ENCODE measurements at regions not wholly inside any gene's neighbourhood (a gene's known extent, or its start where the extent isn't known, plus 50 kb on each side); places are given as distances from the start of the nearest gene placed in this dataset.

DNA sequence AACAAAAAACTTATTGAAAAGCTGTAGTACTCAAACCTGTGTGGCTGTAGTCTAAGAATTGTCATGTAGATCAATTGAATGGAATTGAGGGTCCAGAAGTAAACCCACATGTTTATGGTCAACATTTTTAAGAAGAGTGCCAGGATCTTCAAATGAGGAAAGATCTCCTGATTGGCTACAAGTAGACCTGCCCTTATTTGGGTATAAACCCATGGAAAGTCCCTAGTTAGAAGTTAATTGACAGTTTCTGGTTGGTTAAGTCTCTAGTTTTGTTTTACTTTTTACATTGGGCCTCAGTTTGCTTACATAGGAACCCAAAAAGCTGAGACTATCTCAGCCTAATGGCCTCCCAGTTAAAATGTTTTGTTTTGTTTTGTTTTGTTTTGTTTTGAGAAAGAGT, 91.9 kb upstream of the RESF1 start:
- no peak overlapping the region for H3K4me2 ChIP-seq (ENCODE audit: low read depth, low read length, poor library complexity, severe bottlenecking)
- H2AFZ ChIP-seq (ENCODE audit: low read length) = no peak overlapping the region

DNA sequence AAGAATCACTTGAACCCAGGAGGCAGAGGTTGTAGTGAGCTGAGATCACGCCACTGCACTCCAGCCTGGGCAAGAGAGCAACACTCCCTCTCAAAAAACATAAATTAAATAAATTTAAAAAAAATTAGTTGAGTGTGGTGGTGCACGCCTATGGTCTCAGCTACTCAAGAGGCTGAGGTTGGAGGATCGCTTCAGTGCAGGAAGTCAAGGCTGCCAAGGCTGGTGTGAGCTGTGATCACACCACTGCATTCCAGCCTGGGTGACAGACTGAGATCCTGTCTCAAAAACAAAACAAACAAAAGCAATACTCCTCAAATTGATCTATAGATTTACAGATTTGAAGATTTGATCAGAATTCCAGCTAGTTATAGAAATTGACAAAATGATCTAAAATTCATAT, 92.7 kb upstream of the RESF1 start:
- Histone ChIP-seq H3K79me2 (ENCODE audit: insufficient read depth, low read length) (no peaks in the 10 kb centered on the region), H3K4me1 (ENCODE audit: insufficient read depth, low read length, poor library complexity, severe bottlenecking) (no peaks in the 10 kb centered on the region), H3K9ac (ENCODE audit: low read depth, low read length, poor library complexity, severe bottlenecking) (no peak overlapping the region), H3K36me3 (ENCODE audit: insufficient read depth, low read length) (no peaks in the 10 kb centered on the region), H3F3A (ENCODE audit: low read depth) (no peaks in the 10 kb centered on the region), H3K9me2 (replicated peaks; ENCODE audit: low read depth, low read length) (no peaks in the 10 kb centered on the region), H3K4me3 (ENCODE audit: low read length, poor library complexity, severe bottlenecking) (no peak overlapping the region), H3K9me3 (ENCODE audit: insufficient read depth, low read depth, low read length) (no peaks in the 10 kb centered on the region), H4K20me1 (ENCODE audit: insufficient read depth, low read length, poor library complexity, severe bottlenecking) (no peaks in the 10 kb centered on the region), H3K4me2 (ENCODE audit: low read depth, low read length, poor library complexity, severe bottlenecking) (no peak overlapping the region), H2AFZ (ENCODE audit: low read length) (no peak overlapping the region), H3K27me3 (ENCODE audit: insufficient read depth, low read length, poor library complexity, severe bottlenecking) (no peaks in the 10 kb centered on the region)
- no peak for TF ChIP-seq EZH2phosphoT487 (IDR thresholded peaks at IDR 0.05; ENCODE audit: borderline replicate concordance)
- TF ChIP-seq, protein P1, sequence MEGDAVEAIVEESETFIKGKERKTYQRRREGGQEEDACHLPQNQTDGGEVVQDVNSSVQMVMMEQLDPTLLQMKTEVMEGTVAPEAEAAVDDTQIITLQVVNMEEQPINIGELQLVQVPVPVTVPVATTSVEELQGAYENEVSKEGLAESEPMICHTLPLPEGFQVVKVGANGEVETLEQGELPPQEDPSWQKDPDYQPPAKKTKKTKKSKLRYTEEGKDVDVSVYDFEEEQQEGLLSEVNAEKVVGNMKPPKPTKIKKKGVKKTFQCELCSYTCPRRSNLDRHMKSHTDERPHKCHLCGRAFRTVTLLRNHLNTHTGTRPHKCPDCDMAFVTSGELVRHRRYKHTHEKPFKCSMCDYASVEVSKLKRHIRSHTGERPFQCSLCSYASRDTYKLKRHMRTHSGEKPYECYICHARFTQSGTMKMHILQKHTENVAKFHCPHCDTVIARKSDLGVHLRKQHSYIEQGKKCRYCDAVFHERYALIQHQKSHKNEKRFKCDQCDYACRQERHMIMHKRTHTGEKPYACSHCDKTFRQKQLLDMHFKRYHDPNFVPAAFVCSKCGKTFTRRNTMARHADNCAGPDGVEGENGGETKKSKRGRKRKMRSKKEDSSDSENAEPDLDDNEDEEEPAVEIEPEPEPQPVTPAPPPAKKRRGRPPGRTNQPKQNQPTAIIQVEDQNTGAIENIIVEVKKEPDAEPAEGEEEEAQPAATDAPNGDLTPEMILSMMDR (conservative IDR thresholded peaks at IDR 0.05; ENCODE audit: low read length) = no peak

More for the DNA sequence above, 91.9 kb upstream of the RESF1 start:
- Histone ChIP-seq H3F3A (ENCODE audit: low read depth) (no peaks in the 10 kb centered on the region), H3K9me3 (ENCODE audit: insufficient read depth, low read depth, low read length) (no peaks in the 10 kb centered on the region), H4K20me1 (ENCODE audit: insufficient read depth, low read length, poor library complexity, severe bottlenecking) (no peaks in the 10 kb centered on the region), H3K79me2 (ENCODE audit: insufficient read depth, low read length) (no peaks in the 10 kb centered on the region), H3K4me3 (ENCODE audit: low read length, poor library complexity, severe bottlenecking) (no peak overlapping the region), H3K9ac (ENCODE audit: low read depth, low read length, poor library complexity, severe bottlenecking) (no peak overlapping the region), H3K4me1 (ENCODE audit: insufficient read depth, low read length, poor library complexity, severe bottlenecking) (no peaks in the 10 kb centered on the region), H3K27me3 (ENCODE audit: insufficient read depth, low read length, poor library complexity, severe bottlenecking) (no peaks in the 10 kb centered on the region), H3K36me3 (ENCODE audit: insufficient read depth, low read length) (no peaks in the 10 kb centered on the region), H3K9me2 (replicated peaks; ENCODE audit: low read depth, low read length) (no peaks in the 10 kb centered on the region)
- no peak for TF ChIP-seq EZH2phosphoT487 (IDR thresholded peaks at IDR 0.05; ENCODE audit: borderline replicate concordance)
- TF ChIP-seq, protein P1 (conservative IDR thresholded peaks at IDR 0.05; ENCODE audit: low read length) = no peak

DNA sequence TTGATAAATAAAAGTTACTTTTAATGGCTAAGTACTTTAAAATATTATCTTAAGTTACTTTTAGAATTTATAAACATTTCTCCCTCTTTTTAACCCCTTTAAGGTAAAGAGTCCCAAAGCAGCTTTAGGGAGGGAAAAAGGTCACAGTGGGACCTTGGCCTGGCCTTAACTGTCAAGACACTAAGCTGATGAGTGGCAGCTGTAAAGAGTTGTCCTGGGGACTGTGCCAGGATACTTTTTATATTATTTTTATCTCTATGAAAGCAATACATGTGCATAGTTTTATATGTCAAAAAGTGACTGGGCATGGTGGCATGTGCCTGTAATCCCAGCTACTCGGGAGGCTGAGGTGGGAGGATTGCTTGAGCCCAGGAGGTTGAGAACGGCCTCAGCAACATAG, 94.2 kb upstream of the RESF1 start:
- Histone ChIP-seq H3K27me3 (ENCODE audit: insufficient read depth, low read length, poor library complexity, severe bottlenecking) (no peaks in the 10 kb centered on the region), H3K4me2 (ENCODE audit: low read depth, low read length, poor library complexity, severe bottlenecking) (no peak overlapping the region), H3K4me3 (ENCODE audit: low read length, poor library complexity, severe bottlenecking) (no peak overlapping the region), H3K9me2 (replicated peaks; ENCODE audit: low read depth, low read length) (no peaks in the 10 kb centered on the region), H2AFZ (ENCODE audit: low read length) (no peak overlapping the region), H3K36me3 (ENCODE audit: insufficient read depth, low read length) (no peaks in the 10 kb centered on the region), H3K4me1 (ENCODE audit: insufficient read depth, low read length, poor library complexity, severe bottlenecking) (no peaks in the 10 kb centered on the region), H3K9me3 (ENCODE audit: insufficient read depth, low read depth, low read length) (no peaks in the 10 kb centered on the region), H3F3A (ENCODE audit: low read depth) (no peaks in the 10 kb centered on the region), H3K9ac (ENCODE audit: low read depth, low read length, poor library complexity, severe bottlenecking) (no peak overlapping the region), H4K20me1 (ENCODE audit: insufficient read depth, low read length, poor library complexity, severe bottlenecking) (no peaks in the 10 kb centered on the region), H3K79me2 (ENCODE audit: insufficient read depth, low read length) (no peaks in the 10 kb centered on the region)
- no peak for TF ChIP-seq EZH2phosphoT487 (IDR thresholded peaks at IDR 0.05; ENCODE audit: borderline replicate concordance)
- TF ChIP-seq, protein P1 (conservative IDR thresholded peaks at IDR 0.05; ENCODE audit: low read length) = no peak

Measured in Loucy (cell line).